ENCODE measurements at regions not wholly inside any gene's neighbourhood (a gene's known extent, or its start where the extent isn't known, plus 50 kb on each side); places are given as distances from the start of the nearest gene placed in this dataset.

DNA sequence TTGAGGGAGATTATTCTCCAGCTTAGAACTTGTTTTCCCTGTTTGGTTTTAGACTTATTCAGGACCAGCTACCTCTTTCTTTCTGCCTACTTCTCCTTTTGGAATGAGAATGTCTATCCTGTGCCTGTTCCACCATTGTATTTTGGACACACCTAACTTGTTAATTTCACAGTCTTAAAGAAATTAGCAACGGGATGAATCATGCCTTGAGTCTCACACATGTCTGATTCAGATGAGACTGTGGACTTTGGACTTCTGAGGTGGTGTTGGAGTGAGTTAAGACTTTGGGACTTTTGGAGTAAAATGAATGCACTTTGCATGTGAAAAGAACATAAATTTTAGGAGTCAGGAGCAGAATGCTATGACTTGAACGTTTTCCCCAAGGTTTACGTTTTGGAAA, 581.4 kb downstream of the CDH11 start:
- no peak for DNase-seq (ENCODE audit: low spot score)

DNA sequence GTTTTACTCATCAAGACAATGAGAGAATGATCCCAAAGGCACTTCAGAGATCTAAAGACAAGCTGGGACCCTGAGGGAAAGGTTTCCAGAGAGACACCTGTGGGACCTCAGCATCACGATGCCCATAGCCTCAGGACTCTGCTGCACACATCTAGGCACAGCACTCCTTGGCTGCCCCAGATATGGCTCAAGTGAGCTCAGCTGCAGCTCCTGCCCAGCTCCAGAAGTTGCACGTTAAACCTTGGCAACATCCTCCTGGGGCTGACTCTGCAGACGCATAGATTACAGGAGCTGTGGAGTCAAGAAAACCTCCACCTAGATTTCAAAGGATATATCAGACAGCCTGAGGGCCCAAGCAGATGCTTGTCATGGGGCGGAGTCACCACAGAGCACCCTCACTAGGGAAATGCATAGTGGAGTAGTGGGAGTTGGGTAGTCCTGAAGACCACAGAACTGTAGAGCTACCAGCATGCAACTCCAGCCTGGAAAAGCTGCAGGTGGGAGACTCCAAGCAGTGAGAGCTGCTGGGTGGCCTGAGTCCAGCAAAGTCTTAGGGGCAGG, 582.0 kb downstream of the CDH11 start:
- DNase-seq (ENCODE audit: low spot score) = no peak

DNA sequence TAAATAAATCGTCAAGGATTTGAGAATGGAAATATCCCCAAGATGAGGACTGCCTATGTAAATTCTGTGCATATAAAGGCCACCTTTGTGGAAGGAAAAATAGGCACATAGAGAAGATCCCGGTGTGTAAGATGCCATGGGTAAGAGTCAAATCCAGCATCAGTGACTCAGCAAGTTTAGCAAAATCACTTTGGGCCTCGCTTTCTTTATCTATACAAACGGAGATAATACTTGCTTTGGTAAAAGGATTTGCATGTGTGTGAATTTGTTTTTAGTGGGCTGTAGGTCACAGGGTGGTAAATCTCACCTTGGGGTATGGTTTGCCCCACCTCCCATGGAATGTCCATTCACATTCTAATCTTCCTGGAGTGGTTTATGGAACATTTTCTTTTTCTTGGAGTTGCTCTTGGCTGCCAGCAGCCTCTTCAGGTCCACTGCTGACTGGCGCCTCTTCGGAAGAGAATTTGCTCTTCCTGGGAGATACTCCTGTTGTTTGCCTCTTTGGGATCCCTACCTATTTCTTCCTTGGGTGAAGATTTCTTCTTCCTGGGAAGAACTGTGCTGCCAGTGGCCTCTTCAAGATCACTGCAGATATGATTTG, 587.6 kb downstream of the CDH11 start:
- DNase-seq (ENCODE audit: low spot score) = no peak

DNA sequence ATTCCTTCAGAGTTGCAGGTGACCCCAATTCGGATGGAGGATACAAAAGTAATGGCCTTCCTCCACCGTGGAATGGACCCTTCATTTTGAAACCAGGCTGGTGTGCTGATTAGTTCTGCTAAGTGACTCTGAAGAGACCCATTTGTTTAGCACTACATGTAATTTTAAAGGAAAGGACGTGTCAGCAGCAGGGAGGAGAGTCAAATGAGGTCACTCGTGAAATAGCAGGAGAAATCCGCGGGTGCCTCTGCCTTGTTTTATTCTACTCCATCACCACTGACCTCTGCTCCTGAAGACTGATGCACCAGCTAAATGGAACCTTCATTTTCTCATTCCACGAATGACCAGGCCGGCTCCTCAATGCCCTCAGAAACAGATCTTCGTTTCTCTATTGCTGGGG, 589.2 kb downstream of the CDH11 start:
- no peak for DNase-seq (ENCODE audit: low spot score)

DNA sequence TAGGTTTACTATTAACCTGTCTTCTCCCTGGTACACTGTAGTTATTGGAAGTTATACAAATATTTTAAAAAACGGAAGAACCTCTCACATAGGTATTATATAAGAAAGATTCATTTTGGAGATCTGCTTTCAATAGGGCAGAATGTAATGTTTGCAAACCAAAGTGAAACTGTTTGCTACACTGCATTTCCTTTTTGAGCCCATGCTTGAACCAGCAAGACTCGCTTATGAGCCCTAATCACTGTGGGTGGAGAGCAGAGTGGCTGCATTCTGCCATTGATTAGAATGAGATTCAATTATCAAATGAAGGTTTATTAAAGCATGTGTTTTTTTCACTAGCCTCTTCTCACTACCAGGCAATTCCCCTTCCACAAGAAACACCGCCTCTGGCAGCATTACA, 589.7 kb downstream of the CDH11 start:
- DNase-seq (ENCODE audit: low spot score) = no peak

DNA sequence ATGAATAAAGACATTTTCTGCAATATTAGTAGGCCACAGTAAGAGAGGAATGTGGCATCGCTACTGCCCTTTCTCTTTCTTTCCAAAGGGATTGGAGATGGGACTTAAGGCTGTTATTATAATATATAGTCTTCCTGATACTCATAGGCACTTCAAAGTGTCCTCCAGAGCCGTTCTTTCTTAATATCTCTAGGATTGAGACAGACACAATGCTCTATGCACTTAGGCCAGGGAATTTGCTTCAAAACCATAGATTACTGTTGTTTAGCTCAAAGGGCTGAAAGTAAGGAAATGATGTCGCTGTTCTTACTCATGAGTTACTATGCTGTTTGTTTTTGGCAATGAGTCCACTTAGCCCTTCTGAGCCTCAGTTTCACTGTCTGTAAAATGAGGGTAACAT, 590.5 kb downstream of the CDH11 start:
- DNase-seq (ENCODE audit: low spot score) = no peak

DNA sequence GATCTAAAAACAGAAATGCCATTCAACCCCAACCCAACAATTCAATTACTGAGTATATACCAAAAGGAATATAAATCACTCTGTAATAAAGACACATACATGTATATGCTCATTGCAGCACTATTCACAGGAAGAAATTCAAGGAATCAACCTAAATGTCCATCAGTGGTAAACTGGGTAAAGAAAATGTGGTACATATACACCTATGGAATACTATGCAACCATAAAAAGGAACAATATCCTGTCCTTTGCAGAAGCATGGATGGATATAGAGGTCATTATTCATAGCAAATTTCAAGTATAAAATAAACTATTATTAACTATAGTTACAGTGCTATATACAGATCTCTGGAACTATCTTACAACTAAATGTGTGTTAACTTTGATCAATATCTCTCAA, 599.3 kb downstream of the CDH11 start:
- DNase-seq (ENCODE audit: low spot score) = no peak

DNA sequence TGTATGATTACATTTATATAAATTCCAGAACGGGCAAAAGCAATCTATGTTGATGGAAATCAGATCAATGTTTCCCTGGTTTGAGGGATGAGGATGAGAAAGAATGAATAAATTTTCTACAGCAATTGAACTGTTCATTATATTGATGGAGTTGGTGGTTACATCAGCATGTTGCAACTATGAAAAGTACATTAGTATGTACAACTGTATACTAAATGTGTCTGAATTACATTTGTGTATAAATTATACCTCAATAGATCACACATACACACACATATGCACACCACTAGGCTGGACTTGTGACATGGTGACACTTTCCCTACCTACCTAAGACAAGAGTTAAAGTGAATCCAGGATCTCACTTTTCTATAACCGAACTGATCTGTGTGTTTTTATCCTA, 608.0 kb downstream of the CDH11 start:
- no peak for DNase-seq (ENCODE audit: low spot score)

DNA sequence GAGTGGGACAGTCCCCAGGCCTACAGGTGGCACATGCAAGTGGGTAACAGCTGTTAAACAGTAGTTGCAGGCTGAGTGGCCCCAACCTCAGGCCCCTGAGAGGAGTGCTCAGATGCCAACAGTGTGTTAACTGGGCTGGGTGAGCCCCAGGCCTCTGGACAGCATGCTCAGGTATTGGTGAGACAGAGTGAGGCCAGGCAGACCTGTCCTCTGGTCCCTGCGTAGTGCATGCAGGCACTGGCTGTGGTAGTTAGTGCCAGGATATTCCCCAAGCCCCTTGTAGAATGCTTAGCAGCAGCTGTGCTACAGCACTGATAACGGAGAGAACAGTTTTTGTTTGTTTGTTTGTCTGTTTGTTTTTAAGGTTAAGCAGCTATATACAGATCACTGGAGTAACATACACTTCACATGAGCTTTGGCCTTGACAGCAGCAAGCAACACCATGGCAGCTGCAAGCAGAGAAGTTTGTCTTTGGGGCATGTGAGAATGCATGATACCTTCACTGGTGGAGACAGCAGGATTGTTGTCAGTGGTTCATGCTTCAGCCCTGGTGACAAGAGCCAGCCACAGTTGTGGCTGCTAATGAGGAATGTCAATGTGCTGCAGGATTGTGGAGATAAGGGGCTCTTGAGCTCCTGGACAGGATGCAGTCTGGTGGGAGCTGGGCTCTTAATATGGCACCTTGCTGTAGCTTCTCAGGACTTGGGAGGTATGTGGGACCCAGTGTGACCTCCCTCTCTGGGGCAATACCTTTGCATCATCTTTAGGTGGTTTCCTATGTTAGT, 614.4 kb downstream of the CDH11 start:
- no peak for DNase-seq (ENCODE audit: low spot score)

DNA sequence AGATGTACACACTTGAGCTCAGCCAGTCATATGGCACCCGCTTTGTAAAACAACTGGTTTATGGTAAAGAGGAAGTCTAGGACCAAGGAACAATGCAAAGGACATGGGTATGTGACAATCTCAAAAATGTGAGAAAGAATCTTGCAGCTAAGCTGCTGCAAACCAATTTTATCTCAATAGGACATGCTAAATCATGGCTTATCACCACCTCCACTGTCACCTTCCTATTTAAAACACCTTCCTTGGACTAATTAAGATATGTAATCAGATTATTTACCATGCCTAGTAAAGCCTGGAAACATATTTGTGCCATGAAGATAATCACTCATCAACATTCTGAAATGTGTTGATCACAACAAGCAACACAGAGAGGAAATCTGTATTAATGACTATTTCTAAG, 622.7 kb downstream of the CDH11 start:
- DNase-seq (ENCODE audit: low spot score) = no peak

DNA sequence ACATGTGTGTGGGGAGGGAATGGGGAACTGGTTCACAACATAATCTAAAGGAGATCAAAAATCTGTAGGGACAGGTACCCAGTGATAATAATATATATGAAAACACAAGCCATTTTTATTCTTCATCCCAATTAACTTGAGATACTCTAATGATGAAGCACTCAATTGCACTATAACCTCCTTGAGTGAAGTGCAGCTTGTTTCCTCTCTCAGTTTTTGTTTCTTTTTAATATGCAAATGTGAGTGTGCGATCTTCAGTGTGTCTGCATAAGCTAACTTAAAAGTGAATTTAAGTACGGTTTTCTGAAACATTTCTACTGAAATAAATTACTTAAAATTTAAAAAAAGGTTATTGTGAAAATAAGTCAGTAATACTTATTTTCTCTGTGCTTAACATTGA, 623.5 kb downstream of the CDH11 start:
- DNase-seq (ENCODE audit: low spot score) = no peak

DNA sequence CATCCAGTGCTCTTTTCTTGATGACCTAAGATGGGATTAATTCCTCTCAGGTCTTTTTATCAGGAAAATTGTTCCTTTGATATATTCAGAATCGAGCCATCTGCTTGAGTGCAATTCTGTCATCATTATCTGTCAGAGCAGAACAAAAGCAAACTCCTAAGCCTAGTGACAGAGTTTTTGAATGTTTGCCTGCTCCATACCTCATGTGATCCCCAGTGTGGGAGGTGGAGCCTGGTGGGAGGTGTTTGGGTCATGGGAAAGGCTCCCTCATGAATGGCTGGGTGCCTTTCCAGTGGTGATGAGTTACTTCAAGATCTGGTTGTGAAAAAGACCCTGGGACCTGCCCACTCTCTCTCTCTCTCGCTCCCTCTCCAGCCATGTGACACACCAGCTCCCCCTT, 628.2 kb downstream of the CDH11 start:
- no peak for DNase-seq (ENCODE audit: low spot score)

DNA sequence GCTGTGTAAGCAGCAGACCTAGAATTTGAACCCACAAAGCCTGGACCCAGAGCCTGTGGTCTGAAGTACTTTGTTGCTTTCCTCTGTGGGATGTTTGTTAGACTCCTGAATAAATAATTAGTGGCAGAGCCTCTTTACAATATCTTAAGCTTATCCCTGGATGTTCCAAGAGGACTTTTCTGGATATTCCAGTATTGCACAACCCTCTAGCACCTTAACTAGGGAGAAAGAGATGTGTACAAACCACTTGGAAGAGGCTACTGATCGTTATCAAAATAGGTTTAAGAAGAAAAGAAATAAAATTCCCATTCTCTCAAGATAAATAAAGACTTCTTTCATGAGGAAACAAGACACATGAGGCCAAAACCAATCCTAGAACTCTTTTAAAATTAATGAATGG, 632.4 kb downstream of the CDH11 start:
- DNase-seq (ENCODE audit: low spot score) = no peak

DNA sequence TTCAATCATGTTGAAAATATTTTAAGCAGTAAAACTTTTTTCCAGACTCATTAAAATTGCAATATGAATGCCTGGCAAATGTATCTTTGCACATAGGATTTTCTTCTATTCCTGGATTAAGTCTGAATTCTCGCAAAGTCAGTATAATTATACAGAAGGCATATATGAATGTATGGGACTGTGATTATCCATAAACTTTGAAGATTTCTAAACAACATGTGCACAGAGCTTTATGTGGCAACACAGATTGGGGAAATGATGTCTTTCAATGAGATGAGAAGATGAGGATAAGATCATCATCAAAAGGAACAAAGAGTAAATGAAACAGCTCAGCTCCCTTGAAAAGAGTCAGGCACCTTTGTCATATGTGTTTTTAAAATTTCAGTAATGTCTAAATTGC, 635.3 kb downstream of the CDH11 start:
- no peak for DNase-seq (ENCODE audit: low spot score)

DNA sequence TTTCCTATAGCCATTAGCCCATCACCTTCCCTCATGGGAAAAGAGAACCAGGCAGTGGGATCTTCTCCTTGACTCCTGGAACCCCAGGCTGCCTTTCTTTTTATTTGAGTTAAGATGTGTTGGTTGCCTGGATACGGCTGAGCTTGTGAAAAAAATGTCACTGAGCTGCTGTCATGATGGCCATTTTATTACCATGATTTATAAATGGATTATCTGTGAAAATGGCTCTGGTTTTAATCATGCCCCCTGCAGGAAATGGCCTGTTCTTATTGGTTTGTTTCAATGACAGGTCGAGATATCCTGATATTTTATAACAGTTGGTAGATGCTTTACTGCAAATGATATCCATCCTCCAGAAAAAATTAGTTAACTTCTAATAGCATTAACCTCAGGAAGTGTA, 640.4 kb downstream of the CDH11 start:
- DNase-seq (ENCODE audit: low spot score) = no peak

DNA sequence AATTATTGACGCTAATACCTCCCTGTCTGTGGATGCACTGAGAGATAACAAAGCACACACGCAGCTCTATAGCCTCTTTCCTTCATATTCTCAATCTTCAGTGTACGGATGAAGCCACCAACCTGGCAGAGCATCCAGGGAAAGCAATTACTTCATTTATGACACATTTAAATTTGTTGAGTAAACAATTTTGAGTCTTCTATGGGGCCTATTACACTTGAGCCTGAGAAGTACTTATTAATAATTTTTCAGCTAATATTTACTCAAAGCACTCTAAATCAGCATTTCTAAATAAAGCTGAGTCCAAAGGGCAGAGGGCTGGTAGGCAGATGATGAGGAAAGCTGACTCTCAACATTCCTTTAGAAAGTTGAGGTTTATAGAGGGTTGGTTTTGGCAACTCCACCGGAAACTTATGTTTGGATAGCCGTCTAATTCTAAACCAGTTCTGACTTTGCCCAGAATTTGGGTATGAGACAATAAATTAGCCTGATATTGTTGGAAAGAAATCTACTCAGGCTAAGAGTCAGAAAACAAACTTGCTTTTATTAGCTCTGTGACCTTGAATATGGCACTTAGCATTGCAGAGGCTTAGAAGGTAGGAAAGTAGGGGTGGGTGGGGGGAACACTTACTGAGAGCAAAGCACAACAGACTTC, 643.5 kb downstream of the CDH11 start:
- no peak for DNase-seq (ENCODE audit: low spot score)

DNA sequence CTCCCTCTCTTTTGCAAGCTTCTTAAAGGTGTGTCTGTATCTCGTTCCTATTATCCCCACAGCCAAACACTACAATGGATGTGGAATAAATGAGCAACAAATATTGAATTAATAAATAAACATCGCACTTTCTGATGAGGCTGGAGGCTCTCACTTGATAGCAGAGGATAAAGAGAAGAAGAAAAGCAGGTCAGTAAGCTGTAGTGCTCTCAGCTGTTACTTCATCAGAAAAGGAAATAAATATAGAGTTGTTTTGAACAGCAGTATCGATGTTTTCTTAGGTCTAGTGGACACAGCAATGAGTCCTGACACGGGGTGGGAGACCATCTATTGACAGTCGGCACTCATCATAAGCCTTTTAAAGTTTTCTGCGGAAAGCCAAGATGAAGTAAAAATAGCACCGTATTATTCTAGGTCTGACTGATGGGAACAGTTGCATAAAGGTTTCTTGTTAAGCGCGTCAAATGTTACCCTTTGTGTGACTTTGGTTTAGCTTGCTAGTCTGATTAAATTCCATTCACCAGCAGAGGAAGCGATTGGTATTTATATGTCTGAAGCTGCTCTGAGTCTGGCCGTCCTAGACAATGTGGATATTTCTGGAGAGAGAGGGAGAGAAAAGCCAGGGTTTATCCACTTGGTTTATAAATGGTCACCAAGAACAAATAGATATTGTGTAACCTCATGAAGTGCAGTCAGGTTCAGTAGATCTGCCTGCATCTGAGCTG, 646.1 kb downstream of the CDH11 start:
- no peak for DNase-seq (ENCODE audit: low spot score)

DNA sequence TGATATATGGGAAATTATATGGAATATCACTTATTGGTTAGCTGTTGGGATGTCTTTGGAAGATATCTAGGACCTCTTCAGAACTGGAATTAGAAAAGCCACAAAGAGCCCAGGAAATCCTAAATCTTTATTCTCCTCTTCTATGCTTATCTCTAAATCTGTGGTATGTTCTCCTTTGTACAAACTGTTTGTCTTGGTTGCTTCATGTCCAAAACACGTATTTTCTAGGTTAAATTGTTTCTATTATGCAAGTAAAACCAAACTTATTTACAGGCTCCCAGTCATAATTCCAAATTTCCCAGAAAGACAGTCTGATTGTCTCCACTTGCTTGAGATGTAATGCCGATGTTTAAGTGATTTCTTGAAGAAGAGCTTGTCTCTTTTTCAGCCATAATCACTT, 650.9 kb downstream of the CDH11 start:
- DNase-seq (ENCODE audit: low spot score) = no peak

DNA sequence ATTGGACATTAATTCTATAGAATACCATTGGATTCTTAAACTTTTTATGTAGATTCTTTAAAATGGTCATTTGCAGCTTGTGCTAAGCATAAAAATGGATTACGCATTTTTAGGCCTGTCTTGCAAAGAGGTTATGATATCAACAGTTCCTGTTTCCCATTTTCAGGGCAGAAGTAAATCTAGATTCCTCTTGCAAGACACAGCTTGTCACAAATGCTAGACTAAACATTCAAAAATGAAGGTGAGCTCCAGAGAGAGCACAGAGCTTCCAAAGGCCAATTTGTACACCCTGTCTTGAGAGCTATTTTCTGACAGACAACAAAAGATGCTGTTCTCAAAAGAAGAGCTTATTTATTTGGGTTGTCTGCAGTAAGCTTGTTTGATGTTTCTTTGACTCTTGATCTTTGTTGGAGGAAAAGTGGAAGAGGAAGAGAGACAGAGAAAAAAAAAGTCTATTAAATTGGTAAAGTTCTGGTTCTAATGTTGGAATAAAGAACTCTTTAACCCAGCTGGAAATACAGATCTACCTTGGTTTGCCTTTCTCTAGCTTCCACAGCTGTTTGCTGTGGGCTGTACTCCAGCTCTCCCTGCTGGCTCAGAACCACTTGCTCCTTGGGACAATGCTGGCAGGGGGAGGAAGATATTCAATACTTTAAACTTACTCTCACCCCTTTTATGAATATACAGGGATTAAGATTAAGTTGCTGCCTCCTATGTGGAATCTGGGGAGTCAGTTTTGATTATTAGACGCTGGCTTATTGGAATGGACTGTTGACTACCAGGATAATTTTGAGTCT, 651.8 kb downstream of the CDH11 start:
- DNase-seq (ENCODE audit: low spot score) = no peak

DNA sequence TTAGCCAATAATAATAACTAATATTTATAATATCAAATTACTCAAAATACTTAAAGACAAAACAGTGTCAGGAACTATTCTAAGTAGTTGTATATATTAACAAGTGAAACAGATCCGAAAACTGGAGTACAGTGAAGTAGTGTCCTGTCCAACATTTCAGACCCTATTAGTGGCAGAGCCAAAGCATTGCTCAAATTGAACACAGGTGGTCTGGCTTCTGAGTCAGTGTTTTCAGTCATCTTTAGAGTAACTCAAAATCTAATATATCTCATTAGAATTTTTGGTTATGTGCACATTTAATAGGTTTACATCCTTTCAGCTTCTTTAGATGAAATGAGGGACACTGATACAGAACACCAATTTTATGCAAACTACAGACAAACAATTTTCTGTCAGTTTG, 652.5 kb downstream of the CDH11 start:
- no peak for DNase-seq (ENCODE audit: low spot score)

DNA sequence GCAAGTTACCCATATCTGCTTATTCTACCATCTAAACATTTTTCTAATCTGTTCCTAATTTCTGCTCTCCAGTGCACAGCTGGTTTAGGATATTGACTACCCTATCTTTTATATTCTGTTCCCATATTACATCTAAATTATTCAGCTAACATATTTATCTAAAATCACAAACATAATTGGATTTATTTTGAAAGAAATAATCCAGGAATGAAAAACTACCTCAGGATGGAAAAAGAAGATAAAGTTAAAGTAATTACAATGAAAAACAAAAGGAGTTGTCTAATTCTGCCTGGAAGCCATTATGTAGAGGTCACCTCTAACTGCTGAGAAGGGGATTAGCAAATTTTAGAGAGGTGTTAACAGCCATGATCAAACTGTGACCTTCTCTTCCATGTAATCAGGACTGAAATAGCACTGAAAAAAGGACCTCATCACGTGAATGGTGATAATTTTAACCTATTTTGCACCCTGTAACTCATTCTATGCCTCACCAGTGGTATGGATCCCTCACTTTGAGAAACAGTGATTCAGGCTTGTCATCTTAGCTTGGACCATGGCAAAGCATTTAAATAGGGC, 653.3 kb downstream of the CDH11 start:
- DNase-seq (ENCODE audit: low spot score) = no peak

Data from hematopoietic multipotent progenitor cell treated with erythropoietin and hydrocortisone succinate and interleukin-3 and kit ligand, for 15 days (in vitro differentiated cells).